MCF 10A (cell line): ENCODE measurements at regions not wholly inside any gene's neighbourhood (a gene's known extent, or its start where the extent isn't known, plus 50 kb on each side); places are given as distances from the start of the nearest gene placed in this dataset.

Experiments
- BruUV-seq: library from RNA; stranded (reverse); fragments of 400-500 nt; replicated peaks from 2 replicates; lab custom pipeline; 2021; lab: Mats Ljungman, UMichigan
- CTCF ChIA-PET: fragments of 300-600 bp; sonication (Branson Sonifier 250); formaldehyde crosslinking; extraction: SDS; loops from one replicate; lab custom pipeline; 2021; ENCODE audit warnings: antibody characterized with exemption, inconsistent platforms; lab: Yijun Ruan, JAX
- POLR2A ChIA-PET: fragments of 300-600, 350-650 bp; sonication (Branson Sonifier 250); formaldehyde crosslinking; extraction: SDS; loops from one replicate; lab custom pipeline; 2020; ENCODE audit warnings: antibody characterized with exemption, inconsistent platforms; lab: Yijun Ruan, JAX
- DNase-seq: peaks from one replicate; pipeline ENCODE4 v3.0.0-alpha.2; 2018; ENCODE audit not compliant: unreplicated experiment
- H3K27ac Mint-ChIP-seq: one replicate; pipeline ENCODE4 v1.8.0; 2022; ENCODE audit warnings: mild to moderate bottlenecking, low read depth, mixed read lengths; ENCODE audit not compliant: unreplicated experiment
- H3K27me3 Mint-ChIP-seq: one replicate; pipeline ENCODE4 v1.8.0; 2022; ENCODE audit warnings: mixed read lengths; ENCODE audit not compliant: insufficient read depth, unreplicated experiment
- H3K36me3 Mint-ChIP-seq: one replicate; pipeline ENCODE4 v1.8.0; 2022; ENCODE audit warnings: mild to moderate bottlenecking, moderate library complexity, mixed read lengths; ENCODE audit not compliant: insufficient read depth, unreplicated experiment
- H3K4me1 Mint-ChIP-seq: one replicate; pipeline ENCODE4 v1.8.0; 2022; ENCODE audit warnings: mixed read lengths; ENCODE audit not compliant: insufficient read depth, unreplicated experiment
- H3K4me3 Mint-ChIP-seq: one replicate; pipeline ENCODE4 v1.8.0; 2022; ENCODE audit warnings: mild to moderate bottlenecking, moderate library complexity, mixed read lengths; ENCODE audit not compliant: unreplicated experiment
- H3K9me3 Mint-ChIP-seq: one replicate; pipeline ENCODE4 v1.8.0; 2022; ENCODE audit warnings: mixed read lengths; ENCODE audit not compliant: unreplicated experiment
- CTCF ChIP-seq: fragments of 200-600 bp; IDR thresholded peaks from one replicate; pipeline ENCODE4 v1.8.0; 2022; ENCODE audit warnings: antibody characterized with exemption, mild to moderate bottlenecking; ENCODE audit not compliant: unreplicated experiment
- intact Hi-C: fragments of 100-400 bp; cut with micrococcal nuclease; formaldehyde crosslinking; loops from 2 replicates; pipeline ENCODE4 v1.14.1; 2022

- no peak overlapping the region for H3K27ac Mint-ChIP-seq
- peaks cover 43% of the 10 kb centered on the region for H3K27me3 Mint-ChIP-seq
- POLR2A ChIA-PET, result interaction anchor here (1.5 kb wide), 1 partner anchor 12 kb away, joined by 3 read pairs; no protein-coding TSS in a partner anchor
- no peaks in the 10 kb centered on the region for H3K36me3 Mint-ChIP-seq
- CTCF ChIA-PET, result no interaction called here
- H3K4me3 Mint-ChIP-seq, result no peak overlapping the region
- no peak for TF ChIP-seq CTCF
- no peaks in the 10 kb centered on the region for H3K9me3 Mint-ChIP-seq
- DNase-seq, result no peak
- H3K4me1 Mint-ChIP-seq, result no peaks in the 10 kb centered on the region
- BruUV-seq, result no TSS peak
- intact Hi-C loops, result no loop called here
These were observed 86.3 kb downstream of the OTX2 start for GRCh38 chr14:56724013-56724412.

- POLR2A ChIA-PET, result interaction anchor here (1.5 kb wide), 1 partner anchor 13 kb away, joined by 3 read pairs; no protein-coding TSS in a partner anchor
- Mint-ChIP-seq H3K9me3 (no peaks in the 10 kb centered on the region), H3K36me3 (no peaks in the 10 kb centered on the region), H3K4me1 (no peaks in the 10 kb centered on the region), H3K27ac (no peak overlapping the region), H3K4me3 (no peak overlapping the region), H3K27me3 (peaks cover 48% of the 10 kb centered on the region)
- intact Hi-C loops, result no loop called here
- CTCF ChIA-PET, result no interaction called here
- DNase-seq, result no peak
- TF ChIP-seq CTCF, result no peak
- no TSS peak for BruUV-seq
These were observed 86.9 kb downstream of the OTX2 start for GRCh38 chr14:56723418-56723817.

- DNase-seq, result no peak
- no peak overlapping the region for H3K4me3 Mint-ChIP-seq
- no peak for TF ChIP-seq CTCF
- ChIA-PET POLR2A (no interaction called here), CTCF (interaction anchor here (0.6 kb wide), 1 partner anchor 69 kb away, joined by 3 read pairs; no protein-coding TSS in a partner anchor)
- no peaks in the 10 kb centered on the region for H3K9me3 Mint-ChIP-seq
- no peaks in the 10 kb centered on the region for H3K4me1 Mint-ChIP-seq
- H3K36me3 Mint-ChIP-seq, result no peaks in the 10 kb centered on the region
- no TSS peak for BruUV-seq
- H3K27ac Mint-ChIP-seq, result no peak overlapping the region
- peaks cover 49% of the 10 kb centered on the region for H3K27me3 Mint-ChIP-seq
- intact Hi-C loops, result no loop called here
These were observed 89.4 kb downstream of the OTX2 start for GRCh38 chr14:56720703-56721460.

DNA sequence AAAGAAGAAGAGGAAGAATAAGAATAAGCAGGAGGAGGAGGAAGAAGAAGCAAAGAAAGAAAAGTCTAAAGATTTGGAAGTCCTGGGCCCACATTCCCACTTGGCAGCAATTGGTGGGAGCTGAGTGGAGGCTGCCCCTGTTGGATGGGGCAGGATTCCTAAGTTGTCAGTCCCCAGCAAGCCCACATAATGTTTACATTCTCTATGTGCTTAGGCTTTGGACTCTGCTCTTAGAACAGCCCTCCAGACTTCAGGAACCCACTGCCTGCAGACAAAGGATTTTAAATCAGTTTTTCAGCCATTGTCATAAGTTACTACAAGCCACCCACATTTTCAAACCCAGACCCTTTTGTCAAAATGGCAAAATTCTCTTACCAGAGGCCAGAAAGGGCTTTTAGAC is 92.0 kb downstream of the OTX2 start:
- H3K27me3 Mint-ChIP-seq, result peaks cover 53% of the 10 kb centered on the region
- intact Hi-C loops, result no loop called here
- BruUV-seq, result no TSS peak
- no peak overlapping the region for H3K4me3 Mint-ChIP-seq
- POLR2A ChIA-PET, result no interaction called here
- H3K36me3 Mint-ChIP-seq, result no peaks in the 10 kb centered on the region
- H3K4me1 Mint-ChIP-seq, result no peaks in the 10 kb centered on the region
- H3K27ac Mint-ChIP-seq, result no peak overlapping the region
- no peak for DNase-seq
- H3K9me3 Mint-ChIP-seq, result no peaks in the 10 kb centered on the region
- CTCF ChIA-PET, result interaction anchor here (0.6 kb wide), 2 partner anchors 207 to 1472 kb away, joined by 3 to 5 read pairs; no protein-coding TSS in a partner anchor
- no peak for TF ChIP-seq CTCF
